HepG2 (cell line): ENCODE measurements at regions not wholly inside any gene's neighbourhood (a gene's known extent, or its start where the extent isn't known, plus 50 kb on each side); places are given as distances from the start of the nearest gene placed in this dataset.

ENCODE experiments used
- ARNTL ChIP-seq: sonication (generic); formaldehyde crosslinking; IDR thresholded peaks from 2 replicates; pipeline ENCODE4 v1.4.0; 2020; ENCODE audit warnings: mild to moderate bottlenecking, missing genetic modification reagents
- ATF4 ChIP-seq, 2 experiments: fragments of 450-650 bp in 1 of 2; sonication (generic) in 1 of 2; formaldehyde crosslinking; IDR thresholded peaks; 2 replicates each; pipeline versions ENCODE4 v1.5.0 to v1.8.0; 2020 to 2022; ENCODE audit warnings: mild to moderate bottlenecking in 1 of 2, missing genetic modification reagents in 1 of 2
- BATF2 ChIP-seq: sonication (generic); formaldehyde crosslinking; IDR thresholded peaks from 2 replicates; pipeline ENCODE4 v1.8.0; 2022; ENCODE audit warnings: mild to moderate bottlenecking, missing genetic modification reagents, moderate library complexity
- CC2D1A ChIP-seq: sonication (generic); formaldehyde crosslinking; IDR thresholded peaks from 2 replicates; pipeline ENCODE4 v1.8.1; 2023; ENCODE audit warnings: mild to moderate bottlenecking, missing genetic modification reagents
- DPF2 ChIP-seq: sonication (generic); formaldehyde crosslinking; IDR thresholded peaks from 2 replicates; pipeline ENCODE4 v1.4.0; 2020; ENCODE audit warnings: mild to moderate bottlenecking, low read depth, missing genetic modification reagents, borderline replicate concordance
- FOXA1 ChIP-seq, 2 experiments: fragments of 450-650 bp in 1 of 2; sonication (generic) in 1 of 2; formaldehyde crosslinking in 1 of 2; IDR thresholded peaks; 2 replicates each; pipeline versions ENCODE4 v1.4.0 to v1.6.1; 2016 to 2020; ENCODE audit warnings: missing genetic modification reagents in 1 of 2
- GMEB2 ChIP-seq: IDR thresholded peaks from 2 replicates; pipeline ENCODE4 v1.6.1; 2016; ENCODE audit warnings: missing biosample characterization, missing genetic modification reagents, low read depth
- HNRNPK ChIP-seq: fragments of 200-400 bp; formaldehyde crosslinking; IDR thresholded peaks from 2 replicates; pipeline ENCODE4 v1.6.1; 2018; ENCODE audit warnings: low read length, low read depth, moderate library complexity, mild to moderate bottlenecking; ENCODE audit not compliant: poor library complexity, severe bottlenecking
- KDM3A ChIP-seq: IDR thresholded peaks from 2 replicates; pipeline ENCODE4 v1.6.1; 2018; ENCODE audit warnings: low read depth, missing compliant biosample characterization
- MIER3 ChIP-seq: IDR thresholded peaks from 2 replicates; pipeline ENCODE4 v1.6.1; 2016; ENCODE audit warnings: missing compliant biosample characterization, borderline replicate concordance
- MTF2 ChIP-seq: sonication (generic); formaldehyde crosslinking; IDR thresholded peaks from 2 replicates; pipeline ENCODE4 v1.5.0; 2020; ENCODE audit warnings: missing genetic modification reagents, borderline replicate concordance
- NFE2 ChIP-seq: sonication (generic); formaldehyde crosslinking; IDR thresholded peaks from 2 replicates; pipeline ENCODE4 v1.4.0; 2020; ENCODE audit warnings: missing genetic modification reagents
- NFE2L1 ChIP-seq: sonication (generic); formaldehyde crosslinking; IDR thresholded peaks from 2 replicates; pipeline ENCODE4 v1.4.0; 2020; ENCODE audit warnings: missing genetic modification reagents, mild to moderate bottlenecking, borderline replicate concordance
- POLR2G ChIP-seq: fragments of 200-400 bp; formaldehyde crosslinking; IDR thresholded peaks from 2 replicates; pipeline ENCODE4 v1.6.1; 2018; ENCODE audit warnings: mild to moderate bottlenecking, low read depth, low read length, moderate library complexity
- ZBTB33 ChIP-seq: sonication (generic); formaldehyde crosslinking; IDR thresholded peaks from 2 replicates; pipeline ENCODE4 v1.4.0; 2020; ENCODE audit warnings: missing genetic modification reagents
- ZBTB37 ChIP-seq: sonication (generic); formaldehyde crosslinking; IDR thresholded peaks from 2 replicates; pipeline ENCODE4 v1.4.0; 2020; ENCODE audit warnings: mild to moderate bottlenecking, missing genetic modification reagents
- ZNF101 ChIP-seq: sonication (generic); formaldehyde crosslinking; IDR thresholded peaks from 2 replicates; pipeline ENCODE4 v1.4.0; 2020; ENCODE audit warnings: mild to moderate bottlenecking, low read depth, missing genetic modification reagents, borderline replicate concordance
- ZNF710 ChIP-seq: sonication (generic); formaldehyde crosslinking; IDR thresholded peaks from 2 replicates; pipeline ENCODE4 v1.5.0; 2020; ENCODE audit warnings: mild to moderate bottlenecking, missing genetic modification reagents, borderline replicate concordance
- ZSCAN20 ChIP-seq: sonication (generic); formaldehyde crosslinking; IDR thresholded peaks from 2 replicates; pipeline ENCODE4 v1.4.0; 2020; ENCODE audit warnings: missing genetic modification reagents, mild to moderate bottlenecking, borderline replicate concordance

- TF ChIP-seq ZBTB33 (CRISPR knock-in tag): peak; percentile 84
- peak; percentile 95 for TF ChIP-seq ARNTL
- 0 out of 2 replicates have a peak, but pooled peaks have one; percentile 37 for TF ChIP-seq GMEB2 (CRISPR knock-in tag)
- peak; percentile 98 for TF ChIP-seq KDM3A (CRISPR knock-in tag)
- no peak for TF ChIP-seq ZSCAN20 (CRISPR knock-in tag)
- TF ChIP-seq ZBTB37 (CRISPR knock-in tag): peak; percentile 92; the same call in 1 of the 2 replicates
- TF ChIP-seq DPF2 (CRISPR knock-in tag): peak; percentile 98
- TF ChIP-seq POLR2G: peak; percentile 86
- TF ChIP-seq MIER3 (CRISPR knock-in tag): peak; percentile 99
- peak; percentile 99 for TF ChIP-seq ZNF710 (CRISPR knock-in tag)
- peak; percentile 3; the same call in 1 of the 2 replicates for TF ChIP-seq NFE2
- TF ChIP-seq MTF2 (CRISPR knock-in tag): no peak
- no peak; the same call in 1 of the 2 replicates for TF ChIP-seq CC2D1A (CRISPR knock-in tag)
- no peak; the same call in 1 of the 2 replicates for TF ChIP-seq BATF2 (CRISPR knock-in tag)
- TF ChIP-seq NFE2L1 (CRISPR knock-in tag): peak; percentile 86; the same call in 1 of the 2 replicates
- no peak for TF ChIP-seq HNRNPK
- TF ChIP-seq ZNF101 (CRISPR knock-in tag): peak; percentile 96
- TF ChIP-seq FOXA1 (IDR thresholded peaks at IDR 0.05): peak; percentile 83
- peak; percentile 98 for TF ChIP-seq FOXA1 (CRISPR knock-in tag; IDR thresholded peaks at IDR 0.05)
- peak in 1 of 2 experiments; percentile 86; a peak in 1 of 4 replicates for TF ChIP-seq ATF4 (CRISPR knock-in tag; IDR thresholded peaks at IDR 0.05)
These were observed 110.1 kb upstream of the PTPN1 start (continued) for GRCh38 chr20:50399917-50400704.
